Heart right ventricle (tissue), 16 donors: ENCODE measurements at regions not wholly inside any gene's neighbourhood (a gene's known extent, or its start where the extent isn't known, plus 50 kb on each side); places are given as distances from the start of the nearest gene placed in this dataset.
"Not testable (repeated sequence)": the region's sequence is repeated elsewhere in the genome, so short reads cannot be mapped to it uniquely, and the experiment has no call there.

Experiments
- ATAC-seq, 8 donors: fragments of 200-7000 bp; cut with Tn5 transposase; one replicate each; pipeline ENCODE4 v1.9.1; 2020; ENCODE audit warnings: mild to moderate bottlenecking in 8 of 8, moderate library complexity in 8 of 8, moderate number of reproducible peaks in 1 of 8
- DNase-seq, 2 donors: peaks; one replicate each; pipeline ENCODE4 v3.0.0-alpha.2; 2020
- H3K27ac ChIP-seq, 10 donors: fragments of 200-600 bp; sonication (generic) in 2 of 10; one replicate each; pipeline versions ENCODE4 v1.5.0 to v1.8.0; 2020 to 2022; ENCODE audit warnings: mild to moderate bottlenecking in 3 of 10
- H3K27me3 ChIP-seq, 7 donors: fragments of 200-600 bp; one replicate each; pipeline ENCODE4 v1.8.0; 2021 to 2022; ENCODE audit warnings: mild to moderate bottlenecking in 2 of 7
- H3K36me3 ChIP-seq, 9 donors: fragments of 200-600 bp; sonication (generic) in 1 of 9; one replicate each; pipeline versions ENCODE4 v1.5.0 to v1.8.0; 2020 to 2022; ENCODE audit warnings: mild to moderate bottlenecking in 2 of 9
- H3K4me1 ChIP-seq, 9 donors: fragments of 200-600 bp; sonication (generic) in 1 of 9; one replicate each; pipeline versions ENCODE4 v1.5.0 to v1.8.0; 2020 to 2022; ENCODE audit warnings: mild to moderate bottlenecking in 4 of 9
- H3K4me3 ChIP-seq, 10 donors: fragments of 200-600 bp; sonication (generic) in 2 of 10; one replicate each; pipeline versions ENCODE4 v1.5.0 to v1.8.0; 2020 to 2022; ENCODE audit warnings: mild to moderate bottlenecking in 7 of 10, moderate library complexity in 2 of 10
- H3K9me3 ChIP-seq, 11 donors: fragments of 200-600 bp in 10 of 11; sonication (generic) in 2 of 11; one replicate each; pipeline versions ENCODE4 v1.5.0 to v1.8.0; 2013 to 2022; ENCODE audit warnings: mild to moderate bottlenecking in 2 of 11, control low read depth in 1 of 11, moderate library complexity in 1 of 11
- WGBS, 2 donors: extraction: QIAGEN DNeasy Blood & Tissue Kit; methylation state at CpG; one replicate each; pipeline ENCODE4 v1.1.7; 2013; ENCODE audit warnings: inconsistent platforms in 1 of 2; 5-methylcytosine and 5-hydroxymethylcytosine counted together
- intact Hi-C, 10 donors: fragments of 100-400 bp; cut with DNase I; formaldehyde crosslinking; loops; one replicate each; pipeline versions ENCODE4 v1.11.1 to v1.14.2; 2022
- TF ChIP-seq, protein P1 (sequence below), 9 donors: fragments of 200-600 bp; sonication (generic) in 2 of 9; IDR thresholded peaks; one replicate each; pipeline versions ENCODE4 v1.5.0 to v1.8.0; 2021 to 2022; ENCODE audit warnings: antibody characterized with exemption in 9 of 9, mild to moderate bottlenecking in 5 of 9, moderate library complexity in 1 of 9
- donor health status: Arrhythmogenic right ventricular cardiomyopathy.
- donor health status: ischemic (EF 13 %, LVEDD 7.1; RV severe dilation, severe dysfunction).
- donor health status: healthy with polysubstance abuse.
- donor health status: DM: no; HTN: yes; CAD: no.
- donor health status: DM: no; HTN: no; CAD: no.
- donor health status: ischemic (EF 25% LVEDD 6.9; RV normal size, moderate dysfunction).
- donor health status: ischemic (EF 25% LVEDD 5.7; RV mildly dilated, moderate dysfunction).
- donor health status: healthy.
- donor health status: DM: yes; HTN: yes; CAD: no.
- donor health status: Ischemic cardiomyopathy.
- donor health status: ischemic (EF 35%, LVEDD 5.7; RV mildly dilated, moderate dysfunction).
- donor health status: nonischemic (EF 11% LVEDD 7.7; RV severe dilation, severe dysfunction).
- donor health status: DM: yes; HTN: yes; CAD: no.
- donor health status: PGD.
- donor health status: ischemic (EF 29% LVEDD 5.4; RV normal size, mild dysfunction).
- donor health status: nonischemic (EF 23%, LVEDD 6.1; RV moderate dilation, normal function).

GRCh38 chr22:48819961-48820360 lies 1007.7 kb downstream of the BRD1 start:
- TF ChIP-seq, protein P1, sequence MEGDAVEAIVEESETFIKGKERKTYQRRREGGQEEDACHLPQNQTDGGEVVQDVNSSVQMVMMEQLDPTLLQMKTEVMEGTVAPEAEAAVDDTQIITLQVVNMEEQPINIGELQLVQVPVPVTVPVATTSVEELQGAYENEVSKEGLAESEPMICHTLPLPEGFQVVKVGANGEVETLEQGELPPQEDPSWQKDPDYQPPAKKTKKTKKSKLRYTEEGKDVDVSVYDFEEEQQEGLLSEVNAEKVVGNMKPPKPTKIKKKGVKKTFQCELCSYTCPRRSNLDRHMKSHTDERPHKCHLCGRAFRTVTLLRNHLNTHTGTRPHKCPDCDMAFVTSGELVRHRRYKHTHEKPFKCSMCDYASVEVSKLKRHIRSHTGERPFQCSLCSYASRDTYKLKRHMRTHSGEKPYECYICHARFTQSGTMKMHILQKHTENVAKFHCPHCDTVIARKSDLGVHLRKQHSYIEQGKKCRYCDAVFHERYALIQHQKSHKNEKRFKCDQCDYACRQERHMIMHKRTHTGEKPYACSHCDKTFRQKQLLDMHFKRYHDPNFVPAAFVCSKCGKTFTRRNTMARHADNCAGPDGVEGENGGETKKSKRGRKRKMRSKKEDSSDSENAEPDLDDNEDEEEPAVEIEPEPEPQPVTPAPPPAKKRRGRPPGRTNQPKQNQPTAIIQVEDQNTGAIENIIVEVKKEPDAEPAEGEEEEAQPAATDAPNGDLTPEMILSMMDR (IDR thresholded peaks at IDR 0.05): no peak
- 78 to 79% methylated on average over 13 of the region's 13 CpGs for WGBS, 2 donors
- no peak for ATAC-seq
- no peaks in the 10 kb centered on the region for H3K36me3 ChIP-seq
- DNase-seq: no peak
- H3K27ac ChIP-seq: no peak overlapping the region
- peaks cover 0 to 42% (median 14%) of the 10 kb centered on the region in 7 donors for H3K27me3 ChIP-seq
- no peaks in the 10 kb centered on the region for H3K4me1 ChIP-seq
- H3K4me3 ChIP-seq: no peak overlapping the region
- intact Hi-C loops: no loop called here
- no peaks in the 10 kb centered on the region for H3K9me3 ChIP-seq

- WGBS, 2 donors: 91 to 92% methylated on average over 16 of the region's 16 CpGs
- no peaks in the 10 kb centered on the region for H3K36me3 ChIP-seq
- H3K4me1 ChIP-seq: no peaks in the 10 kb centered on the region
- no peak overlapping the region for H3K4me3 ChIP-seq
- ATAC-seq (no peak), DNase-seq (no peak)
- H3K9me3 ChIP-seq: no peaks in the 10 kb centered on the region
- TF ChIP-seq, protein P1 (IDR thresholded peaks at IDR 0.05): no peak
- intact Hi-C loops: no loop called here
- no peak overlapping the region for H3K27ac ChIP-seq
- H3K27me3 ChIP-seq: peaks cover 0 to 37% (median 14%) of the 10 kb centered on the region in 7 donors
These were observed 1008.4 kb downstream of the BRD1 start for GRCh38 chr22:48819232-48819631.

GRCh38 chr22:48817491-48817890 lies 1010.2 kb downstream of the BRD1 start:
- intact Hi-C loops, ATAC-seq: not testable (repeated sequence)

DNA sequence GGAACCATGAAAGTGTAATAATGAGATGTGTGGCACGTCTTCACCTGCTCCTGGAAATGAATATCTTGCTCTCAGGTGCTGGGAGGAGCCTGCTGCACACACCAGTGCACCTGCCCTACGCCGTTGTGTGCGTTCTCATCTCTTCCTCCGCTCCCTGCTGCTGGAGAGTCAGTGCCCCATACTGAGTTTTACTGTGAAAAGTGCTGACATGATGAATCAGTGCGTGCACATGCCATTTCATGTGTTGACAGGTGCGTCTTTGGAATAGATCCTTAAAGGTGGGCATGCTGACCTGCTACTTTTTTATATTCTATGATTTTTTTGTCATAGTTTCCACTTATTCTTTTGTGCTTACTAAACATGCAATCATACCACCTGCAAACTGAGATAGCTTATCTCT lies 1015.8 kb downstream of the BRD1 start:
- no peak overlapping the region for H3K27ac ChIP-seq
- intact Hi-C loops: no loop called here
- WGBS, 2 donors: 81% methylated on average over 7 of the region's 7 CpGs
- H3K4me1 ChIP-seq: no peaks in the 10 kb centered on the region
- H3K36me3 ChIP-seq: no peaks in the 10 kb centered on the region
- no peaks in the 10 kb centered on the region for H3K9me3 ChIP-seq
- TF ChIP-seq, protein P1 (IDR thresholded peaks at IDR 0.05): no peak
- H3K4me3 ChIP-seq: no peak overlapping the region
- ATAC-seq (no peak), DNase-seq (no peak)
- peaks cover 0 to 6% (median 3%) of the 10 kb centered on the region in 7 donors for H3K27me3 ChIP-seq

More at GRCh38 chr22:48817491-48817890, 1010.2 kb downstream of the BRD1 start:
- H3K4me3 ChIP-seq, DNase-seq, H3K27ac ChIP-seq, H3K36me3 ChIP-seq, H3K4me1 ChIP-seq, H3K9me3 ChIP-seq: not testable (repeated sequence)
- H3K27me3 ChIP-seq: peaks cover 0 to 28% (median 9%) of the 10 kb centered on the region in 7 donors
- WGBS, 2 donors: 88 to 89% methylated on average over 10 of the region's 10 CpGs

GRCh38 chr22:48808038-48808960 lies 1019.4 kb downstream of the BRD1 start:
- H3K27me3 ChIP-seq: peaks cover 0 to 18% (median 3%) of the 10 kb centered on the region in 7 donors
- TF ChIP-seq, protein P1 (IDR thresholded peaks at IDR 0.05): no peak
- no peaks in the 10 kb centered on the region for H3K36me3 ChIP-seq
- intact Hi-C loops: no loop called here
- no peak for DNase-seq
- no peak overlapping the region for H3K4me3 ChIP-seq
- 75 to 80% methylated on average over 6 to 7 of the region's 7 CpGs for WGBS, 2 donors
- no peak overlapping the region for H3K27ac ChIP-seq
- no peaks in the 10 kb centered on the region for H3K4me1 ChIP-seq
- H3K9me3 ChIP-seq: no peaks in the 10 kb centered on the region
- no peak for ATAC-seq
